ENCODE measurements at regions not wholly inside any gene's neighbourhood (a gene's known extent, or its start where the extent isn't known, plus 50 kb on each side); places are given as distances from the start of the nearest gene placed in this dataset.

DNA sequence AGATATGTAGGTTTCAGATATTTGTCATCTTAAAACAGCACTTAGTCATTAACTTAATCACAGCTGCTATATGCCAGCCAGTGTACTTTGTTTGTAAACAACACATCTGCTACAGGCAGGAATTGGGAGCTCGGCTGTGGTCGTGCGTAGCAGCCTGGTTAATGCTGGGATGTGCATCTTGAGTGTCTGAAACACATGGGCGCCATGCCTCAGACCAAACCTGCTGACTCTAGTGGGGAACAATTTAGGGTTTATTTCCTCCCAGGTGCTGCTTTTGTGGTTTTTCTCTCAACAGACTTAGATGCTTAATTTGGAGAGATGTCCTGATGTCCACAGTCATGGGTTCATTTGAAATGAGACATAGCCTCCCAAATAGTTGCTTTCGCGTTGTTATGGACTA lies 238.5 kb upstream of the TMTC4 start:
- no peak for TF ChIP-seq POLR2AphosphoS5 (IDR thresholded peaks at IDR 0.05; ENCODE audit: low read depth, low read length)
- TF ChIP-seq, protein P1, sequence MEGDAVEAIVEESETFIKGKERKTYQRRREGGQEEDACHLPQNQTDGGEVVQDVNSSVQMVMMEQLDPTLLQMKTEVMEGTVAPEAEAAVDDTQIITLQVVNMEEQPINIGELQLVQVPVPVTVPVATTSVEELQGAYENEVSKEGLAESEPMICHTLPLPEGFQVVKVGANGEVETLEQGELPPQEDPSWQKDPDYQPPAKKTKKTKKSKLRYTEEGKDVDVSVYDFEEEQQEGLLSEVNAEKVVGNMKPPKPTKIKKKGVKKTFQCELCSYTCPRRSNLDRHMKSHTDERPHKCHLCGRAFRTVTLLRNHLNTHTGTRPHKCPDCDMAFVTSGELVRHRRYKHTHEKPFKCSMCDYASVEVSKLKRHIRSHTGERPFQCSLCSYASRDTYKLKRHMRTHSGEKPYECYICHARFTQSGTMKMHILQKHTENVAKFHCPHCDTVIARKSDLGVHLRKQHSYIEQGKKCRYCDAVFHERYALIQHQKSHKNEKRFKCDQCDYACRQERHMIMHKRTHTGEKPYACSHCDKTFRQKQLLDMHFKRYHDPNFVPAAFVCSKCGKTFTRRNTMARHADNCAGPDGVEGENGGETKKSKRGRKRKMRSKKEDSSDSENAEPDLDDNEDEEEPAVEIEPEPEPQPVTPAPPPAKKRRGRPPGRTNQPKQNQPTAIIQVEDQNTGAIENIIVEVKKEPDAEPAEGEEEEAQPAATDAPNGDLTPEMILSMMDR (IDR thresholded peaks at IDR 0.05; ENCODE audit: control extremely low read depth in 1 of 3, insufficient read depth in 1 of 3, low read depth in 1 of 3, low read length in 3 of 3), result no peak
- TF ChIP-seq, protein P2, sequence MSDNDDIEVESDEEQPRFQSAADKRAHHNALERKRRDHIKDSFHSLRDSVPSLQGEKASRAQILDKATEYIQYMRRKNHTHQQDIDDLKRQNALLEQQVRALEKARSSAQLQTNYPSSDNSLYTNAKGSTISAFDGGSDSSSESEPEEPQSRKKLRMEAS (IDR thresholded peaks at IDR 0.05), result no peak
- TF ChIP-seq, protein P3, sequence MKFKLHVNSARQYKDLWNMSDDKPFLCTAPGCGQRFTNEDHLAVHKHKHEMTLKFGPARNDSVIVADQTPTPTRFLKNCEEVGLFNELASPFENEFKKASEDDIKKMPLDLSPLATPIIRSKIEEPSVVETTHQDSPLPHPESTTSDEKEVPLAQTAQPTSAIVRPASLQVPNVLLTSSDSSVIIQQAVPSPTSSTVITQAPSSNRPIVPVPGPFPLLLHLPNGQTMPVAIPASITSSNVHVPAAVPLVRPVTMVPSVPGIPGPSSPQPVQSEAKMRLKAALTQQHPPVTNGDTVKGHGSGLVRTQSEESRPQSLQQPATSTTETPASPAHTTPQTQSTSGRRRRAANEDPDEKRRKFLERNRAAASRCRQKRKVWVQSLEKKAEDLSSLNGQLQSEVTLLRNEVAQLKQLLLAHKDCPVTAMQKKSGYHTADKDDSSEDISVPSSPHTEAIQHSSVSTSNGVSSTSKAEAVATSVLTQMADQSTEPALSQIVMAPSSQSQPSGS (IDR thresholded peaks at IDR 0.05; ENCODE audit: low read length), result no peak
